Right kidney (tissue), 1 donor: ENCODE measurements at regions not wholly inside any gene's neighbourhood (a gene's known extent, or its start where the extent isn't known, plus 50 kb on each side); places are given as distances from the start of the nearest gene placed in this dataset.
"Not testable (repeated sequence)": the region's sequence is repeated elsewhere in the genome, so short reads cannot be mapped to it uniquely, and the experiment has no call there.

Experiments used
- DNase-seq: peaks from one replicate; pipeline ENCODE4 v3.0.0-alpha.2; 2016

DNA sequence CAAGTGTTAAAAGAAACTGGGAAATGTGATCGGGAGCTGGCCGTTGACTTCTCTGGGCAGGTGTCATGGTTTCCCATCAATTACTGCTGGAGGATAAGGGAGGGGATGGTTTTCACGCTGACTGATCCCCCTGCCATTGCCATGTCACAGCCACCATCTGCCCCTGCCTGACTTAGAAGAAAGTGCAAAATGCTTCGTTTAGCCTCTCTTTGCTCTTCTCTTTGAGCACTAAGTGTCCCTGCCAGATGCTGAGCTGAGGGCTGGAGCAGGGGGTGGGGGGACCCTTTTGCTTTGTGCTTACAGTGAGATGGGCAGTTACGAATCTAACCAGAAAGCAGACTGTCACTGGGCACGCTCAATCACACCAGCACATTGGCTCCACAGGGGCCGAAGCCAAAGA is 138.4 kb upstream of the ALDH1B1 start:
- no peak for DNase-seq

DNA sequence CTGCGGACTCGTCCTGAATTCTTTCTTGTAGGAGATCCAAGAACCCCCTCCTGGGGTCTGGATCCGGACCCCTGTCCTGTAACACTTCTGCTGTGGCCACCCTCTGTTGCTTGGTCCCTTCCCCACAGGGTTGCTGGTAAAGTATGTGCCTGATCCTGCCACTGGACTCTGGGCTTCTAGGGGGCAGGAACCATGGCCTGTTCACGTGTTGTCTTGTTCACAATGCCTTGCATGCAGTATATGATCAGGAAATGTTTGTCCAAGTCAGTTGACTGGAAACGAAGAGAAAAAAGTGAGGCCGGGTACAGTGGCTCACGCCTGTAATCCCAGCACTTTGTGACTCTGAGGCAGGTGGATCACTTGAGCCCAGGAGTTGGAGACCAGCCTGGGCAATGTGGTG is 139.3 kb upstream of the ALDH1B1 start:
- DNase-seq: no peak

DNA sequence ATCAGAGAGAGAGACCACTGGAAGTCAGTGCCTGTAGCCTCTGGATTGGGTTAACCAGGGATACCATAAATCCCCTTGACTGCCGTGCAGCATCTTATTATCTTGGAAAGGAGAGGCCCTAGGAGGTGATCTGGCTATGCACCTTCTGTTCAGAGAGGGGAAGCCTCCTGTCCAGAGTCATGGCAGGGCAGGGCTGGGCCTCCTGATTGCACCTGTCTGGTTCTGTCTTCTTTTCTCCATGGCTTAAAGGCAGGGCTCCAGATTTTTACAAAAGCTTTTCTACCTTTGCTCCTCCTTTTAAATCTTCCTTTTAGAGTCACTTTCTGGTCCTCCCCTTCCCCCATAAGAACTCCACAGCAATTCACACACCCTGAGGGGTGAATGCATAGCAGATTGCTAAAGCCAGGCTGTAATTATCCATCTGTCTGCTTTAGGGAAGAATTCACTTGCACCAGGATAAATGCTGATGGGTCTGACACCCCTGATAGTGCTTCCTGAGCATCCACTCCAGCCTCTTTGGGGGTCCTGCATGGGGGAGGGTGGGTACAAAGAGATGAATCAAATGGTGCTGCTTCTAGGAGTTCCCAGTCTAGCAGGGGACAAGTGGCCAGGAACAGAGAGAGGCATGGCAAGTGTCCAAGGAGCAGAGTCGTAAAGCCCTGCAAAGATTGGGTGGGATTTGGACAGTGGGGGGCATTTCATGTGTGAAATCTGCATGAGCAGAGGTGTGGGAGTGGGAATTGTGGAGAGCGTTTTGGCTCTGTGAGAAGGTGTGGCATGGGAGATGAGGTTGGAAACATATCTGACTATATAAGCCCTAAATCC is 141.3 kb upstream of the ALDH1B1 start:
- no peak for DNase-seq

DNA sequence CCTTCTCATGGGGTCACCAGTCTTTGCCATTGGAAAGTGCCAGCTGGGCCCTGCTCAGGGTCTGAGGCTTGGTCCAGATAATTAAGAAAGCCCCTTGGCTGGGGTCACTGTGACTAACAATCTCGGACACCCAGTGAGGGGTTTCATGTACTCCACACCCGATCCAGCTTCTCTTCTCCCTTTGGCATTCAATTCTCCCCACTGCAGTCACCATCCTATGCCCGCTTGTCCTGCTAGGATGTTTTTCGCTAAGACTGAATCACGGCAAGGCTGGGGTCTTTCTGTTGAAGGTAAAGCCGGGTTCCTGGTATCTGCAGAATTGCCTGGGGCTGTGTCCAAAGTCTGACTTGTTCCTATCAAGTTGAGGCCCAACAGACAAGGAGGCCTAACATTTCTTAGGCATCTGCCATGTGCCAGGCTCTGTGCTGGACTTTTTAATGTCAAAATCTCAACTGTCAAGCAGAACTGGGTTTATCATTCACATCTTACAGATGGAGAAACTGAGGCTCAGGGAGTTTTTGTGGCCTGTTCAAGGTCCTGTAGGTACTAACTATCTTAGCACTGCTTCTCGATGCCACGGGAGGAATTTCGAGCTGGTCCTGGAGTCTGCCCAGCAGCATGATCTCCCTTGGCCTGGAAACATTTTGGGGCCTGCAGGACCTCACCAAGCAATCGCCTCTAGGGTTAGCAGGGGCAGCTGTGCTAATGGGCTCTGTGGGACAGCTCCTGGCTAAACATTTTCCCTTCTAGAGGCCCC is 142.0 kb upstream of the ALDH1B1 start:
- DNase-seq: no peak

DNA sequence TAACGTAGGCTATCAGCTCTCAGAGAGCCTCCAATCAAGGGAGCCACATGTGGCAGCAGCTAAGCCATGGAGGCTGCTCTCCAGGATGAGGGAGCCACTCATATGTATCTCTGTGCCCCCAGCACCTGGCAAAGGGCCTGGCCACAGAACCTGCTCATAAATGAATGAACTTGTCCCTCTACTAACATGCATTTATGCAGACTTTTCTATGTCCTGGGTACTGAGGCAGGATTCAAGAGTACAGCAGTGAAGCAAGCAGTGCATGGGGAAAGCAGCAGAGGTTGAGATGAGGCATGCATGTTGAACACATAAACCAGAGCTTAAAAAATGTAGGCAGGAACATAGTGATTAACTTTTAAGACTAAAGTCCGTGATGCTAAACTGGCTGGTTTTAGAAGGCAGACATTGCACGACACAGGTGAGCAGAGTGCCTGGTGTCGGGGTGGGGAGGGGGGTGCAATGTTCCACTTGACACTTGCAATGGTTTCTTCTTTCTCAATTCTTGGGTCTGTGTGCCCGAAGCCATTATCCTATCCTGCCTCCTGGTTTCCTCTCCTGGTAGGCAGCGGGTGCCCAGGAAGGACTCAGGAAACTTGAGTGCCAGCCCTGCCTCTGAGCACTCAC is 142.8 kb upstream of the ALDH1B1 start:
- DNase-seq: no peak

DNA sequence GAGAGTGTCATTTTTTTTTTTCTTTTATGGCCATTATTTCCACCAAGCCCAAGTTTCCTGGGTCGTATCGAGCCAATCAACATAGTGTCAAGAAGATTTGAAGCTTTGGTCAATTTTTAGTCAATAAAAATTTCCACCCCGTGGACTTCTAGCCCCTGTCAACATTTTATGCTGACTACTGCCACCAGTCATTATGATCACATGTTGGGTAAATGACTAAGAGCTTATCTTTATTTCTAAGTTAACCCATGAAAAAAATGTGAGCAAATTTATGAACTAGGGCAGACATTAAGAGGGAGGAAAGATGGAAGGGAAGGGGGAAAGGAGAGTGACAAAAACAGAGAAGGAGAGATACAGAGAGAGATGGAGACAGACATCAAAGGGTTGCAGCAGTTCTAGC is 143.5 kb upstream of the ALDH1B1 start:
- no peak for DNase-seq

DNA sequence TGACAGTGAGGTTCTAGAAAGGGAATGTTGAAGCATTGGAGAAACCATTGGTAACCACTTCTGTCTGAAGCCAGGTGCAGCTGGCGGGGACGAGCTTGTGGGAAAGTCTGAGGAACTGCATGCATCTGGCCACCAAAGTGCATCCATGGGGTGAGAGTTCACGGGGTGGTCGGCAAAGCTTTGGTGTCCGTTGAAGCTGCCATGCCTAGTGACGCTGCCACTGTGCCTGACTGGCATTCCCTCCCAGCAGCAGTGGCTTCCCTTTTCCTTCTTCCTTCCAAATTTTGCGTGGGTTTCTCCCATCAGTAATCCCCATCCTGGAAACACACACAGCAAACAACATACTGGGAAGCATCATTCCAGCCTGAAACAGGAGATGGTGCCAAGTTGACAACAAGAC is 145.7 kb upstream of the ALDH1B1 start:
- DNase-seq: no peak

DNA sequence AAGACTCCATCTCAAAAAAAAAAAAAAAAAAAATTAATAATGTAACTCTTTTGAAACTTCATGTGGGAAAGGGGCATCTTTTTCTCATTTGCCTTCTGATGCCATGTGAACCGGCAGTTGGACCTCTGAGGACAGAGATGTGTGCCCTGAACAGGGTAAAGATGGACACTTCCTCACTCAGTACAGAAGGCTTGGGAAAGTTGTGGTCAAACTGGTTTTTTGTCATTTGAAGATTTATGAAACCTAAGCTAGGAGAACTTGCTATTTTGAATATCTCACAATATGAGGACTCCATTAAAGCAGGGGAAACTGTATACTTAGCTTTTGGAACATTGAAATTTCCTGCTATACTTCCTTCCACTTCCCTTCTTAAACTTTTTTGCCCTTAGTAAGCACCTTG is 147.5 kb upstream of the ALDH1B1 start:
- no peak for DNase-seq

DNA sequence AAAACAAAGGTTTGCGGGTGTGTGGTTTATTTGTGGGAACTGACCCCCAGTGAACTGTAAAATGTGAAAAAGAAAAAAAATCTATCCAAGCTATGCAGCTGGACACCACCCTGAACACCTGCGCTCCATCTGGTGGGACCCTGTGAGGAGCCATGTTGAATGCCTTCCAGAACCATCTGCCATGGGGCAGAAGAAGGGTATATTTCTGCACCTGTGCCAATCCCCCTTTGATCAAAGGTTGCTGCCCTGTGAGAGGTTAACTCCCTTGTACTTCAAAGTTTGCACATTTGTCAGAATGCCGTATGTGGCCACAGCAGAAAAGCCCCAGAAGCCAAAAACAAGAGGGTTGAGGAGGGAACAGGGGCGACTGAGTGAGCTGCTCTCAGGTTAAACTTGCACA is 148.5 kb upstream of the ALDH1B1 start:
- DNase-seq: no peak

DNA sequence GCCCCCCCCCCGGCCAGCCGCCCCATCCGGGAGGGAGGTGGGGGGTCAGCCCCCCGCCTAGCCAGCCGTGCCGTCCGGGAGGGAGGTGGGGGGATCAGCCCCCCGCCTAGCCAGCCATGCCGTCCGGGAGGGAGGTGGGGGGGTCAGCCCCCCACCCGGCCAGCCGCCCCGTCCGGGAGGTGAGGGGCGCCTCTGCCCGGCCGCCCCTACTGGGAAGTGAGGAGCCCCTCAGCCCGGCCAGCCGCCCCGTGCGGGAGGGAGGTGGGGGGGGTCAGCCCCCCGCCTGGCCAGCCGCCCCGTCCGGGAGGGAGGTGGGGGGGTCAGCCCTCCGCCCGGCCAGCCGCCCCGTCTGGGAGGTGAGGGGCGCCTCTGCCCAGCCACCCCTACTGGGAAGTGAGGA is 150.4 kb upstream of the ALDH1B1 start:
- DNase-seq: not testable (repeated sequence)

DNA sequence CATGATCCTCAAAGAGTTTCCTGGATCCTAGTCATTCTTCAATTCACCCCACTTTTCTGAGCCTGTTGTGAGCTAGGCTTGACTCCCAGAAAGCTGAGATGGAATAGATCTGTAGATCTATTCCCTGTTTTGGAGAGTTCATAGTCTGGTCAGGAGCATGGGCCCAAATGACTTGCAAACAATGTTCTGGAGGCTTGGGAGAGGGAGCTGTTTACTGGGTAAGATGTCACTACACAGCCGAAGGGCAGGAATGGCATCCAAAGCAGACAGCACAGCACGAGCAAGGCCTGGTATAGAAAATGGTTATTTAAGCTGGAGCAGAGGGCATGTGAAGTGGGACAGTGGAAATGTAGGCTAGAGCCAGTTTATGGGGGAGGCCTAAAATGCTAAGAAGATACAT is 152.5 kb upstream of the ALDH1B1 start:
- no peak for DNase-seq

DNA sequence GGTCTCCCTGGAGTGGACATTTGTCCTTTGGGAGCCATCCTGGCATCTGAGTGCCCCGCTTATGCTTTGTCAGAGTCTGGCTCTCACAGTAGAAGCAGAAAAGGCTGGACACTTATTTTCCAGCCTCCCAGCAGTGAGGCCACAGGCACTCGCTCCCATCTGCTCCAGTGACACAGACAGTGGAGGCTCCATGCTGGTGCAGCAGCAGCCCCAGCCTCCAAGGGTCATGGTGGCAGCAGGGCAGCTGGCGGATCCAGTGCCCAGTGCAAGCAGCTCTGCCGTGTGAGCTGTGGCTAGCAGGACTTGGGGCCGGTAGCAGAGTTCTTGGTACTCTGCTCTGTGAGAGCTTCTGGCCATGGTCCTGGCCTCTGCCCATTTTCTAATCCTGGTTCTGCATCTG is 157.3 kb upstream of the ALDH1B1 start:
- no peak for DNase-seq

DNA sequence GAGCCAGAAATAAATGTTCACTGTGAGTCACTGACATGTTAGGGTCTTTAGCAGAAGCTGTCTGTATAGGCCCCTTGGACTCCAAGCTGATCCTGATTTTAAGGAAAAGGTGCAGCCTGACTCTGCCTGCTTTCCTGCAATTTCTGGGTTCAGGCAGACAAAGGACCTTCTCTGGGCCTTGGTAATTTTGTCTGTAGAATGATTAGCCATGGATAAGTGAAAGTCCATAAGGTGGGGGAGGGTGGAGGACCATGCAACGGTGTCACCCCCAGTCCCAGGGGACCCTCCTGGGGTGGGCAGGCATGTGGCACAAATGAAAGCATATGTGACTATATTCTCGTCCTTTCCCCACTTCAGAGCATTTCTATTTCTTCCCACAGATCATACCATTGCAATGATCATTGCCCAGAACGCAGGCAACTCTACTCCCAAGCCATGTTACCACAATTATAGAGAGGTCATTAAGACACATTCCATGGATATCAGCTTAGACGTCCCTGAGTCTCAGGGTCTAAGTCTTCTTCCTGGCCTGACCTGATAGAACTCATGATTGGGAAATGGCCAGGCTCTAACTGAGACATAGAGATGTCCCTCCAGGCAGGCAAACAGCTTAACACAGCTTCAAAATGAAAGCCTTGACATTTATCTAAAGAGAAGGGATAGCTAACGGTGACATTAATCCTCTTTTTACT is 157.9 kb upstream of the ALDH1B1 start:
- DNase-seq: no peak

DNA sequence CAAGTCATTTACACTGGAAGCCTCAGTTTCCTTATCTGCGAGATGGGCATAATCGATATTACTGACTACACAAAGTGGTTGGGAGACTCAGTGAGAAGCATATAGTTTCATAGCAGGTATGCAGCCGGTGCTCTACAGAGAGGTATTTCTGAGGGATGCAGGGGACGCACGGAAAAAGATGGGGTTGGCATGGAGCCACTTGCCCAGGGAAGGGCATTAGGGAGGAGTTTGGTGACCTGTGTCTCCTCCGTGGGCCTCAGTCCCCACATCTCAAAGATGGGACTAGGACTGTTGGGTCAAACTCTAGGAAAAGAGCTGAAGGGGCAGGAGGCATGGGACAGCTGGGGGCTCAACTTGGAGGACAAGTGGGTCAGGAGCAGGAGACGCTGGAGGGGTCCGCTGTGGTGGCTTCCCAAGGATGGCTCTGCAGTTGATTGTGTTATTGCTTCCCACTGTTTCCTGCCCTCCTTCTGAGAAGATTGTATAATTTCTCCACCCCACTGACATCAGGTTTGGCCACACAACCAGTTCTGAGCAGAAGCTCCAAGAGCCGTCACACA is 158.6 kb upstream of the ALDH1B1 start:
- no peak for DNase-seq

DNA sequence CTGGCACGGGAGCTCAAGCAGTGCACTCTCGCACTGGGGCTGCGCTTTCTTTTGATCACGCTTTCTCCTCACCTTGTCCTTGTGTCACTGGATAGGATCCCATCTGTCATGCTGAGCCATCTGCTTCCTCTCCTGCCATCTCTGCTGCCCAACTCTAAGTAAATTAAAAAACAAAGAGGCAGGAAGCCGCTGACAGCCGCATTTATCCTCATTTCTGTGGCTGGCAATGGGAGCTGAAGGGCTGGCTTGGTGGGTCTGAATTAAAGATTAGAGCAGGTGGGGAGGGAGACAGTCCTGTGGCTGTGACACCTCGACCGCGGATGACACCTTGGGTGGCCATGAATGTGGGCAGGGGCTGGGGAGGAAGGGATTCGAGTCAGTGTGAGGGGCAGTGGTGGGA is 159.2 kb upstream of the ALDH1B1 start:
- no peak for DNase-seq

DNA sequence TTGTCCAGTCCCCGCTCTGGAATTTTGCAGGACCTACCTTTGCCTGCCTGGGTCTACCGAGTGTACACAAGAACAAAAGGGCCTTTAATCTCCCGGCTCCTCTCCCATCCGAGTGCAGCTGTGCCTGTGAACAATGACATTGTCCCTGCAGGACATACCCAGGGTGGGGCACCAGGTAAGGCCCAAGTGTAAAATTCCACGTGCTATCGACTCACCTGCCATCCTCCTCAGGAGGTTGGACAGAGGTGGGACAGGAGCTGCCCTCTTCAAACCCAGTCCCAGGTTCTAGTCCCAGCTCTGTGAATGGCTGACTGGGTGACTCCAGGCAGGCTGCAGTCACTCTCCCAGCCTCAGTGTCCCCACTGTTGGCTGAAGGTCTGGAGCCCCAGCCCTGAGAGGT is 159.6 kb upstream of the ALDH1B1 start:
- no peak for DNase-seq

DNA sequence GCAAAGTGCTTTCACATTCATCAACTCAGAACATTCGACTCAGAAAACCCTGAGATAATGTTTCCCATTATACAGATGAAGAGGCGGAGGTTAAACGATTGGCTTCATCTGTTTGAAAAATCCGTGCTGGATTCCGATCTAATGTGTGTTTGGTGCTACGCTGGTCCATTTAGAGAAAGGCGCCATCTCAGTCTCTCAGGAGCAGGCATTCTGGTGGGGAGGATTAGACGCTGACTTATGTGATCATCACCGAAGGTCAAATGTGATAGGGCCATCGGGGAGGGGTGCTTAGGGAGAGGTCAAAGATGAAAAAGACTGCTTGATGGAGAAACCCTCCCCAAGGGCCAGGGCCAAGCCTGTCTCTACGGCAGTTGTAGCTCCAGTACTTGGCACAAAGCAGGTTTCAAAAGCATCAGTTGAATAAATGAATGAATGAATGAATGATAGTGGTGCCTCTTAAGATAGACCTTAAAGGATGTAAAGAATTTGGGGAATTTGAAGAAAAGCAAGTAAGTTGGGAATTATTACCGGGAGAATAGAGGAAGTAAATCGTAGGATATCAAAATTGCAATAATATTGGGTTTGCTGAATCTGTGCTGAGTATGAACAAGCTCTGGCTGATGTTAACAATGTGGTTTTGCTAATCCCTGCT is 160.6 kb upstream of the SHB start:
- no peak for DNase-seq

DNA sequence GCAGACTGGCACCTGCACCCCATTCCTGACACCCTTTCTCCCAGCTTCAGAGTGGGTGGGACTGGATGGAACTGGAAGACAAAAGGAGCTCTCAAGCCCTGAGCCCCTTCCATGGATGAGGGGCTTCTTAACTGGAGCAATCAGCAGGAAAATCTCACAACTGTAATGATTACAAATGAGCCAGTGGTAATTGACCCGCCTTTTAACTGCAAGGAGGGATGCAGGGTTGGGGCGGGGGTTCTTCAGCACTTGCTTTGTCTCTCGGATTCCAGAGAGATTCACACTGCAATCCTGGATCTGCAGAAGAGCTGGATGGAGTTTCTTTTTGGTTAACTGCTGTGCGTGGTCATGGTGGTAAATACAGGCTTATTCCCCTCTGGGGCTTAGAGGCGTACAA is 160.1 kb upstream of the SHB start:
- no peak for DNase-seq

DNA sequence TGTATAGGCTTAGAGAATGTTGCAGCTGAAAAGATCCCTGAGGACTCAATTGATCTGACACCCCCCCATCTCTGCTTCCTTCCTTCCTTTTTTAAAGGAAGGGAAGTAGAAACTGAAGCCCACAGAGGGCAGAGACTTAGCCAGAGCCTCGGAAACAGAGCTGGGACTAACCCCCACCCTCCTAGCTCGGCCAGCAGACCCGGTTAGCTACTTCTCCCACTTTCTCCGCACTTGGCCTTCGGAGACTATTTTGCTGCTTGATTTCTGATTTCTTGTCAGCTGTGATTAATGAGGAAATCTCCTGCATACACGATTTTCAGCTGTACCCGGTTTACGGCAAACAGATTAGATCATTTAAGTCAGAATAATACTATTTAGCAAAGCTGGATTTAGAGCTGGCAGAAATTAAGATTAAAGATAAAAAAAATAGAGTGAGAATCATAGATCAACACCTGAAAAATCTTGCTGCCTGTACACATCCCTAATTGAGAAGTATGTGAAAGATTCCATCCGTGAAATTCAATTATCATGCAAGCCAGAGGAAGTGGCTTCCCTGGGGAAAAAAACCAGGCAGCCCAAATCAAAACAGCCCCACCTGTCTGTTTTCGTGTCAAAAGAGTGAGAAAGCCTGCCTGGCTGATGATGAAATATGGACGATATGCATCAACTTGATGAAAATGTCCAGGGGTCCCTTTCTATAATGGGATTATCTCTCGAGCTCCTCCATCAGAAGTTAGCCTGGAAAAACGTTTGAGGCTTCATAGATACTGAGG is 159.5 kb upstream of the SHB start:
- no peak for DNase-seq

DNA sequence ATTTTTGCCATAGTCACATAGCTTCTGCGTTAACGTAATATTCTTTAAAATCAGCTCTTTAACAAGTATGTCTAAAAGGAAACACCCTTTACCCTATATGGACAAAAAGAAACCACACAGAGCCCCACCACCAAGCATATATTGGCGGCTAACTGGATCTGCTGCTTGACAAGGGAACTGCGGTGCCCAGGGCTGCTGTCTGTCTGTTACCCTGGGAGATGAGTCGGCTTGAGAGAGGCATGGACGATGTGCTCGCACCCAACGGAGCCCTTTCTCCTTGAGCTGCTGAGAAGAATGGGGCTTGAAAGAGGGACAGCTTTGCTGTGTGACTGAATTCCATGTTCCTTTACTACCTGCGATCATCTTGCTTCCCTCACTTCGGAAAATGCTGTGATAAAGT is 158.6 kb upstream of the SHB start:
- no peak for DNase-seq

DNA sequence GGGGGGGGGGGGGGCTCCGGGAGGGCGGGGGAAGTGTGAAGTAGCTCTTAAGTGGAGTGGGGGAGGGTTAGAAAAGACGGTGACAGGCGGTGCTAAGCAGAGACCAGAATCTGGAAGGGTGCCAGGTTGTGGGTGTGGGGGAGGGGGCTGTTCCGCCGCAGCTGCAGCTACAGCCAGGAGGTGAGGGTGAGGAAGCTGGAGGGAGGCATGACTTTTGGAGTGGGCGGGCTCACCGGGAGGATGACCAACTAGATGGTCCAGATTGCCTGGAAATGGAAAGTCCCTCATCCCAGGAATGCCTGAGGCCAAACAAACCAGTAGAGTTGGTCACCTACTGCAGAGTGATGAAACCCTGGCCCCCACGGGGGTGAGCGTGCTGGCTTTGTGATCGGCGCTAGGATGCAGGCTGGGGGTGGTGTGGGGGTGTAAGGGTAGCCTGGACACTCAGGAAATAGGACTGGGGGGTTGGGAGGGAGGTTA is 158.1 kb upstream of the SHB start:
- DNase-seq: peak; percentile 54
